ENCODE measurements at regions not wholly inside any gene's neighbourhood (a gene's known extent, or its start where the extent isn't known, plus 50 kb on each side); places are given as distances from the start of the nearest gene placed in this dataset.

DNA sequence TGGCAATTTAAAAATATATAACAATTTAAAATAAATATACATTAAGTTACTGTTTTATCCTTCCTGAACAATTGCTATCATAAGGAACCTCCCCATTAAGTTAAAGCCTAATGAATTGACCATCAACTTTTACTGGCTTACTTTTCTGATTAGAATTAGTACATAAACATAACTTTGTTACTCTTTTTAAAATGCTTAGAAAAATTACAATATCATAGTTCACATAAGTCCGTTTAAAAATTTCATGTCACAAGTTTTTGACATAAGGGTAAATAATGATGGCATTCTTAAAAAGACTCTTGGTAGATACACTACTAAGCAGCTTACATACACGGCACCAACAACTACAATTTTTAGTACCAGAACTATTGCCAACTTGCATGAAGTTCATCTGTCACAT lies 1308.6 kb downstream of the FSCB start:
- TF ChIP-seq, protein P1, sequence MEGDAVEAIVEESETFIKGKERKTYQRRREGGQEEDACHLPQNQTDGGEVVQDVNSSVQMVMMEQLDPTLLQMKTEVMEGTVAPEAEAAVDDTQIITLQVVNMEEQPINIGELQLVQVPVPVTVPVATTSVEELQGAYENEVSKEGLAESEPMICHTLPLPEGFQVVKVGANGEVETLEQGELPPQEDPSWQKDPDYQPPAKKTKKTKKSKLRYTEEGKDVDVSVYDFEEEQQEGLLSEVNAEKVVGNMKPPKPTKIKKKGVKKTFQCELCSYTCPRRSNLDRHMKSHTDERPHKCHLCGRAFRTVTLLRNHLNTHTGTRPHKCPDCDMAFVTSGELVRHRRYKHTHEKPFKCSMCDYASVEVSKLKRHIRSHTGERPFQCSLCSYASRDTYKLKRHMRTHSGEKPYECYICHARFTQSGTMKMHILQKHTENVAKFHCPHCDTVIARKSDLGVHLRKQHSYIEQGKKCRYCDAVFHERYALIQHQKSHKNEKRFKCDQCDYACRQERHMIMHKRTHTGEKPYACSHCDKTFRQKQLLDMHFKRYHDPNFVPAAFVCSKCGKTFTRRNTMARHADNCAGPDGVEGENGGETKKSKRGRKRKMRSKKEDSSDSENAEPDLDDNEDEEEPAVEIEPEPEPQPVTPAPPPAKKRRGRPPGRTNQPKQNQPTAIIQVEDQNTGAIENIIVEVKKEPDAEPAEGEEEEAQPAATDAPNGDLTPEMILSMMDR (IDR thresholded peaks at IDR 0.05), result no peak
- no peak for TF ChIP-seq POLR2A (IDR thresholded peaks at IDR 0.05)
